ENCODE measurements at regions not wholly inside any gene's neighbourhood (a gene's known extent, or its start where the extent isn't known, plus 50 kb on each side); places are given as distances from the start of the nearest gene placed in this dataset.
A peak's percentile ranks its signal among the peaks of the same experiment; 100 is the strongest.

- no peak overlapping the region for H3K27ac ChIP-seq (ENCODE audit: low read depth, low read length)
- H3K36me3 ChIP-seq (ENCODE audit: control insufficient read depth, insufficient read depth, low read length), result no peaks in the 10 kb centered on the region
- H3K4me3 ChIP-seq (ENCODE audit: low read depth, low read length), result no peak overlapping the region
- H3K4me1 ChIP-seq (ENCODE audit: control insufficient read depth, insufficient read depth, low read length), result no peaks in the 10 kb centered on the region
- WGBS (ENCODE audit: insufficient coverage), result no CpG with 5 or more reads among the region's 1 CpG
- no peaks in the 10 kb centered on the region for H3K9me3 ChIP-seq (ENCODE audit: control insufficient read depth, insufficient read depth, low read length)
- no peaks in the 10 kb centered on the region for H3K27me3 ChIP-seq (ENCODE audit: control insufficient read depth, insufficient read depth, low read length)
- peak in 1 of 6 donors; percentile 32 for DNase-seq (ENCODE audit: low read depth in 4 of 6, low spot score in 6 of 6)
These were observed 544.3 kb downstream of the ZNF804A start for GRCh38 chr2:185142677-185143076.

- no peaks in the 10 kb centered on the region for H3K4me1 ChIP-seq (ENCODE audit: control insufficient read depth, insufficient read depth, low read length)
- no peaks in the 10 kb centered on the region for H3K36me3 ChIP-seq (ENCODE audit: control insufficient read depth, insufficient read depth, low read length)
- DNase-seq (ENCODE audit: low read depth in 4 of 6, low spot score in 6 of 6), result no peak
- H3K9me3 ChIP-seq (ENCODE audit: control insufficient read depth, insufficient read depth, low read length), result no peaks in the 10 kb centered on the region
- no peak overlapping the region for H3K27ac ChIP-seq (ENCODE audit: low read depth, low read length)
- H3K27me3 ChIP-seq (ENCODE audit: control insufficient read depth, insufficient read depth, low read length), result no peaks in the 10 kb centered on the region
- H3K4me3 ChIP-seq (ENCODE audit: low read depth, low read length), result no peak overlapping the region
- 59% methylated on average over 5 of the region's 7 CpGs for WGBS (ENCODE audit: insufficient coverage)
These were observed 546.0 kb downstream of the ZNF804A start for GRCh38 chr2:185144159-185144919.

- Histone ChIP-seq H3K4me3 (ENCODE audit: low read depth, low read length) (no peak overlapping the region), H3K27ac (ENCODE audit: low read depth, low read length) (no peak overlapping the region), H3K36me3 (ENCODE audit: control insufficient read depth, insufficient read depth, low read length) (no peaks in the 10 kb centered on the region), H3K27me3 (ENCODE audit: control insufficient read depth, insufficient read depth, low read length) (no peaks in the 10 kb centered on the region), H3K4me1 (ENCODE audit: control insufficient read depth, insufficient read depth, low read length) (no peaks in the 10 kb centered on the region), H3K9me3 (ENCODE audit: control insufficient read depth, insufficient read depth, low read length) (no peaks in the 10 kb centered on the region)
- WGBS (ENCODE audit: insufficient coverage), result 82% methylated on average over 10 of the region's 11 CpGs
- DNase-seq (ENCODE audit: low read depth in 4 of 6, low spot score in 6 of 6), result no peak
These were observed 547.2 kb downstream of the ZNF804A start for GRCh38 chr2:185145316-185146121.

- Histone ChIP-seq H3K9me3 (ENCODE audit: control insufficient read depth, insufficient read depth, low read length) (no peaks in the 10 kb centered on the region), H3K27me3 (ENCODE audit: control insufficient read depth, insufficient read depth, low read length) (no peaks in the 10 kb centered on the region), H3K4me3 (ENCODE audit: low read depth, low read length) (no peak overlapping the region), H3K27ac (ENCODE audit: low read depth, low read length) (no peak overlapping the region), H3K36me3 (ENCODE audit: control insufficient read depth, insufficient read depth, low read length) (no peaks in the 10 kb centered on the region), H3K4me1 (ENCODE audit: control insufficient read depth, insufficient read depth, low read length) (no peaks in the 10 kb centered on the region)
- peak in 1 of 6 donors; percentile 10 for DNase-seq (ENCODE audit: low read depth in 4 of 6, low spot score in 6 of 6)
- no CpG with 5 or more reads among the region's 1 CpG for WGBS (ENCODE audit: insufficient coverage)
These were observed 549.0 kb downstream of the ZNF804A start for GRCh38 chr2:185147361-185147760.

- DNase-seq (ENCODE audit: low read depth in 4 of 6, low spot score in 6 of 6), result no peak
- no peaks in the 10 kb centered on the region for H3K27me3 ChIP-seq (ENCODE audit: control insufficient read depth, insufficient read depth, low read length)
- H3K4me3 ChIP-seq (ENCODE audit: low read depth, low read length), result no peak overlapping the region
- H3K36me3 ChIP-seq (ENCODE audit: control insufficient read depth, insufficient read depth, low read length), result no peaks in the 10 kb centered on the region
- no peaks in the 10 kb centered on the region for H3K9me3 ChIP-seq (ENCODE audit: control insufficient read depth, insufficient read depth, low read length)
- no CpG with 5 or more reads among the region's 3 CpGs for WGBS (ENCODE audit: insufficient coverage)
- no peak overlapping the region for H3K27ac ChIP-seq (ENCODE audit: low read depth, low read length)
- H3K4me1 ChIP-seq (ENCODE audit: control insufficient read depth, insufficient read depth, low read length), result no peaks in the 10 kb centered on the region
These were observed 553.9 kb downstream of the ZNF804A start for GRCh38 chr2:185152186-185152585.

GRCh38 chr2:185161701-185162100 lies 563.4 kb downstream of the ZNF804A start:
- H3K27ac ChIP-seq (ENCODE audit: low read depth, low read length), result no peak overlapping the region

GRCh38 chr2:185174353-185174752 lies 564.3 kb upstream of the FSIP2 start:
- DNase-seq (ENCODE audit: low read depth in 4 of 6, low spot score in 6 of 6), result no peak
- no peaks in the 10 kb centered on the region for H3K9me3 ChIP-seq (ENCODE audit: control insufficient read depth, insufficient read depth, low read length)
- H3K27ac ChIP-seq (ENCODE audit: low read depth, low read length), result no peak overlapping the region
- WGBS (ENCODE audit: insufficient coverage), result no CpG with 5 or more reads among the region's 1 CpG
- no peaks in the 10 kb centered on the region for H3K4me1 ChIP-seq (ENCODE audit: control insufficient read depth, insufficient read depth, low read length)
- H3K27me3 ChIP-seq (ENCODE audit: control insufficient read depth, insufficient read depth, low read length), result no peaks in the 10 kb centered on the region
- H3K36me3 ChIP-seq (ENCODE audit: control insufficient read depth, insufficient read depth, low read length), result no peaks in the 10 kb centered on the region
- no peak overlapping the region for H3K4me3 ChIP-seq (ENCODE audit: low read depth, low read length)

More at GRCh38 chr2:185161701-185162100, 563.4 kb downstream of the ZNF804A start:
- H3K4me3 ChIP-seq (ENCODE audit: low read depth, low read length), result no peak overlapping the region
- 71% methylated on average over 1 of the region's 2 CpGs for WGBS (ENCODE audit: insufficient coverage)
- no peaks in the 10 kb centered on the region for H3K36me3 ChIP-seq (ENCODE audit: control insufficient read depth, insufficient read depth, low read length)
- no peaks in the 10 kb centered on the region for H3K4me1 ChIP-seq (ENCODE audit: control insufficient read depth, insufficient read depth, low read length)
- DNase-seq (ENCODE audit: low read depth in 4 of 6, low spot score in 6 of 6), result no peak
- no peaks in the 10 kb centered on the region for H3K27me3 ChIP-seq (ENCODE audit: control insufficient read depth, insufficient read depth, low read length)
- no peaks in the 10 kb centered on the region for H3K9me3 ChIP-seq (ENCODE audit: control insufficient read depth, insufficient read depth, low read length)

GRCh38 chr2:185179743-185180142 lies 558.9 kb upstream of the FSIP2 start:
- H3K27ac ChIP-seq (ENCODE audit: low read depth, low read length), result no peak overlapping the region
- DNase-seq (ENCODE audit: low read depth in 4 of 6, low spot score in 6 of 6), result peak in 1 of 6 donors; percentile 45
- WGBS (ENCODE audit: insufficient coverage), result no CpG with 5 or more reads among the region's 3 CpGs

GRCh38 chr2:185181901-185182300 lies 556.7 kb upstream of the FSIP2 start:
- no peak overlapping the region for H3K4me3 ChIP-seq (ENCODE audit: low read depth, low read length)
- no peaks in the 10 kb centered on the region for H3K9me3 ChIP-seq (ENCODE audit: control insufficient read depth, insufficient read depth, low read length)
- H3K27me3 ChIP-seq (ENCODE audit: control insufficient read depth, insufficient read depth, low read length), result no peaks in the 10 kb centered on the region
- no peaks in the 10 kb centered on the region for H3K4me1 ChIP-seq (ENCODE audit: control insufficient read depth, insufficient read depth, low read length)
- H3K36me3 ChIP-seq (ENCODE audit: control insufficient read depth, insufficient read depth, low read length), result no peaks in the 10 kb centered on the region
- no peak overlapping the region for H3K27ac ChIP-seq (ENCODE audit: low read depth, low read length)
- no peak for DNase-seq (ENCODE audit: low read depth in 4 of 6, low spot score in 6 of 6)
- WGBS (ENCODE audit: insufficient coverage), result no CpG with 5 or more reads among the region's 3 CpGs

More at GRCh38 chr2:185179743-185180142, 558.9 kb upstream of the FSIP2 start:
- H3K9me3 ChIP-seq (ENCODE audit: control insufficient read depth, insufficient read depth, low read length), result no peaks in the 10 kb centered on the region
- H3K27me3 ChIP-seq (ENCODE audit: control insufficient read depth, insufficient read depth, low read length), result no peaks in the 10 kb centered on the region
- H3K4me3 ChIP-seq (ENCODE audit: low read depth, low read length), result no peak overlapping the region
- no peaks in the 10 kb centered on the region for H3K36me3 ChIP-seq (ENCODE audit: control insufficient read depth, insufficient read depth, low read length)
- H3K4me1 ChIP-seq (ENCODE audit: control insufficient read depth, insufficient read depth, low read length), result no peaks in the 10 kb centered on the region
